ENCODE measurements at regions not wholly inside any gene's neighbourhood (a gene's known extent, or its start where the extent isn't known, plus 50 kb on each side); places are given as distances from the start of the nearest gene placed in this dataset.
A peak's percentile ranks its signal among the peaks of the same experiment; 100 is the strongest.

DNA sequence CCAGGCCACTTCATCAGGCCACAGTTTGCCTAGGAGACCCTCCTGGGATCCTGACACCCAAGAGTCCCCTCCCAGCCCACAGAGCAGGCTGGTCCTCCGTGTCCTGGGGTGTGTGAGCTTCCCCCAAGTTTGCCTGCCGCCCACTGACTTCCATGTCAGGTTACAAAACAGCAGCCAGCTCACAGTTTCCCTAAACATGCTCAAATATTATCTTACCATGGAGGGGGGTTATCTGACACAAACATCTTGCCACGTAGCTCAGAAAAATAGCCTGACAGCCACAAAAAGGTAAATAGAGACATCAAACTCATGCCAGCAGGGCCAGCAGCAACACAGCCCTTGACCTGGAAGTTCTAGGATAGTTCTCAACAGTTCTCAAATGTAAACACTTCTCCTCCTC lies 346.5 kb downstream of the TNS1 start:
- Histone ChIP-seq H3K4me1 (ENCODE audit: control insufficient read depth, insufficient read depth, low read length) (no peaks in the 10 kb centered on the region), H3K9ac (ENCODE audit: low read depth, low read length) (no peak overlapping the region)

DNA sequence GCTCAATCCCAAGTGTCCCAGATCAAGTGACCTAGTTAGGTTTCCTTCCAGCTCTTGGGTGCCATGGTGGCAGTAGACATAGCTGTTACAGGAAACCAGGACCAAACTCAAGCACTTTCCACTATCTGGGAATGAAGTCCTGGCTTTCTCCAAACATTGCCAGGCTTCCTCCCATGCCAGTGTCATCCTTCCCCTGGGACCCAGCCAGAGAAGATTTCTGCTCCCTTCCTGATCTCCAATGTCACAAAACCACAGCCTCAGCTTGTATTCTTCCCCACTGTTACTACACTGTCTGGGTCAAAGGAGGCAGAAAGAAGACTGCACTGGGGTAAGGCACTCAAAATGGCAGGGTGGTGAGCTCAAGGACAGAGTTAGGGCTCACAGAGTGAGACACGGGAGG lies 347.1 kb downstream of the TNS1 start:
- Histone ChIP-seq H3K9me3 (ENCODE audit: control insufficient read depth, insufficient read depth, low read length) (no peaks in the 10 kb centered on the region), H3K4me3 (ENCODE audit: low read depth, low read length) (no peak overlapping the region), H3K27me3 (ENCODE audit: control insufficient read depth, insufficient read depth, low read length) (no peaks in the 10 kb centered on the region), H3K9ac (ENCODE audit: low read depth, low read length) (no peak overlapping the region), H3K36me3 (ENCODE audit: control insufficient read depth, insufficient read depth, low read length) (no peaks in the 10 kb centered on the region), H3K27ac (ENCODE audit: low read depth, low read length) (no peak overlapping the region), H3K4me1 (ENCODE audit: control insufficient read depth, insufficient read depth, low read length) (peaks cover 3% of the 10 kb centered on the region)

More for the DNA sequence above, 346.5 kb downstream of the TNS1 start:
- H3K9me3 ChIP-seq (ENCODE audit: control insufficient read depth, insufficient read depth, low read length): no peaks in the 10 kb centered on the region
- no peaks in the 10 kb centered on the region for H3K27me3 ChIP-seq (ENCODE audit: control insufficient read depth, insufficient read depth, low read length)
- H3K4me3 ChIP-seq (ENCODE audit: low read depth, low read length): no peak overlapping the region
- H3K27ac ChIP-seq (ENCODE audit: low read depth, low read length): no peak overlapping the region
- H3K36me3 ChIP-seq (ENCODE audit: control insufficient read depth, insufficient read depth, low read length): no peaks in the 10 kb centered on the region

DNA sequence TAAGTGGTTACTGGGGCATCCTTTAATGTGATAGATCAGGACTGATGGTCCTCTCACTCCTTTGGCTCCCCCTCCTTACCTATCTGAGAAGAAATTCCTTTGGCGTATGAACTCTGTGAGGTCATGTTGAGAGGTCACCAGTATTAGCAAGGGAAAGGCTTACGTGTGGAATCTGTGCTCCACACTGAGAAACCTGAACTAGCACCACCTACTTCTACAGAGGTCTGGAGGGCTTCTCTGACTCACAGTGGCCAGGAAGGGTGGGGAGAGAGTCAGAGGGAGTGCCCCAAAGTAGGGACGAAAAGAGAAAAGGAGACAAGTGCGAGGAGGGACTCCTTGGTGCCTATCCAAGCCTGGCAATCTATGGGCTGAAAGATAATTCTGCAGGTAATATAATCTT lies 348.6 kb downstream of the TNS1 start:
- no peak overlapping the region for H3K27ac ChIP-seq (ENCODE audit: low read depth, low read length)
- no peaks in the 10 kb centered on the region for H3K9me3 ChIP-seq (ENCODE audit: control insufficient read depth, insufficient read depth, low read length)
- no peaks in the 10 kb centered on the region for H3K36me3 ChIP-seq (ENCODE audit: control insufficient read depth, insufficient read depth, low read length)
- peaks cover 7% of the 10 kb centered on the region for H3K4me1 ChIP-seq (ENCODE audit: control insufficient read depth, insufficient read depth, low read length)
- no peak overlapping the region for H3K9ac ChIP-seq (ENCODE audit: low read depth, low read length)
- no peaks in the 10 kb centered on the region for H3K27me3 ChIP-seq (ENCODE audit: control insufficient read depth, insufficient read depth, low read length)
- no peak overlapping the region for H3K4me3 ChIP-seq (ENCODE audit: low read depth, low read length)

DNA sequence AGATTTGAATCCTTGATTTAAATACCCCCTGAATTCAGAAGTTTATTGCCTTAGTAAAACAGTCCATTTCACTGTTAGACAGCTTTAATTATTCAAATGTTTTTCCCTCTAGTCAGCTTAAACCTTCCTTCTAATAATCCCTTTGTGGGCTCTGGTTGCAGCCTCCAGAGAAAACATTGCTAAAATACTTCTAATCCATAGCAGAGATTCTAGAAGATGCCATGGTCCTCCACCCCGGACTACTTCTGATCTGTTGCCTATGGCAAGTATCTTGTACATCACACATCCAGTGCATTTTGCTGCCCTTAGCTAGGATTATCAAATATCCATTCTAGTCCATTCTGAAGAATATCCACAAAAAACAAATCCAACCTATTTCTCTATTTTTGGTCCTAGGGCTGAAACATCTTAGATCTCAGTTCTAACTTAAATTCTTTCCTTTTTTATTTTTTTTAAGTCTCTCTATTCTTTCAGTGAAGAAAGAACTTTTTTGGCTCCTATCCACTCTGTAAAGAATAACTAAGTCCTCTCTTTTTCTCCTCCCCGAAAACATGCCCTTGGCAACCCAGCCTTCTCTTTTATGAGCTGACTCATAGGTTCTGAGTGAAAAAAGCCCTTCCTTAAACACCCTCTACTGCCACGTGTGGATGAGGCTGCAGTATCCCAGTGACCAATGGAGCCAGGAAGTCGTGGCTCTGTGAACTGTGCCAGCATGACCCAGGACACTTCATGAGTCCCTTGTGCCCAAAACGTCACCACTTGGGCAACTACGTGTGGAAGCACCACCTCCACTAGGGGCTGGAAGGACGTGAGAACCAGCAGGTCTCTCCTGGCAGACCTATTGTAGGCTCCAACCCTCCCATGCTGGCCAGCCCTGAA lies 349.8 kb downstream of the TNS1 start:
- Histone ChIP-seq H3K4me1 (ENCODE audit: control insufficient read depth, insufficient read depth, low read length) (peaks cover 7% of the 10 kb centered on the region), H3K27ac (ENCODE audit: low read depth, low read length) (no peak overlapping the region), H3K9ac (ENCODE audit: low read depth, low read length) (no peak overlapping the region), H3K4me3 (ENCODE audit: low read depth, low read length) (no peak overlapping the region), H3K36me3 (ENCODE audit: control insufficient read depth, insufficient read depth, low read length) (no peaks in the 10 kb centered on the region), H3K9me3 (ENCODE audit: control insufficient read depth, insufficient read depth, low read length) (no peaks in the 10 kb centered on the region), H3K27me3 (ENCODE audit: control insufficient read depth, insufficient read depth, low read length) (no peaks in the 10 kb centered on the region)

DNA sequence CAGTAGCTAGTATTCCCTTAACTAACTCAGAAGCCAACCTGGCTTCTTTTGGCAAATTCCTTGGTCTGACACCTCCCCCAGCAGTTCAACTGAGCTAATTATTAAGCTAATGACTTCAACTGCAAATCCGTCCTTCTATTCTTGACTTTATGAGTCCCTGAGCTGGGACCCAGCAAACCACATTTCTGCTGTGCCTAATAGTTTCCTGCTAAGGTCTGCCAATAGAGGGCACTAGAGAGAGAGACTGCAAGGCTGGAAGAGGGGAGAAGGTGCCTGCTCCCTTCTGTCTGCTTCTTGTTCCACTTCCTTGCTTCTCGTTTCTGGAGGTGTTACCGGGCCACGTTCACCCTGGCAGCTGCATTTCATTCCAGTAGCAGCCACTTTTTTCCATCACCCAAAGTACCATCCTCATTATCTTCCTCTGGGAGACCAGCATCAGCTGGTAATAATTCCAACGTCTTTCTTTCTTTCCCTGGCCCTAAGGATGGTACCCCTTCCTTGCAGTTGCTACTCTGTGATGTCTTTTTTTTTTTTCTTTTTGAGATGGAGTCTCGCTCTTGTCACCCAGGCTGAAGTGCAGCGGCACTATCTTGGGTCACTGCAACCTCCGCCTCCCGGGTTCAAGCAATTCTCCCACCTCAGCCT lies 352.0 kb downstream of the TNS1 start:
- no peaks in the 10 kb centered on the region for H3K27me3 ChIP-seq (ENCODE audit: control insufficient read depth, insufficient read depth, low read length)
- no peak overlapping the region for H3K9ac ChIP-seq (ENCODE audit: low read depth, low read length)
- H3K4me3 ChIP-seq (ENCODE audit: low read depth, low read length): peak overlapping the region; percentile 40
- peak overlapping the region; percentile 1 for H3K27ac ChIP-seq (ENCODE audit: low read depth, low read length)
- H3K36me3 ChIP-seq (ENCODE audit: control insufficient read depth, insufficient read depth, low read length): no peaks in the 10 kb centered on the region
- H3K4me1 ChIP-seq (ENCODE audit: control insufficient read depth, insufficient read depth, low read length): peaks cover 7% of the 10 kb centered on the region
- H3K9me3 ChIP-seq (ENCODE audit: control insufficient read depth, insufficient read depth, low read length): no peaks in the 10 kb centered on the region

DNA sequence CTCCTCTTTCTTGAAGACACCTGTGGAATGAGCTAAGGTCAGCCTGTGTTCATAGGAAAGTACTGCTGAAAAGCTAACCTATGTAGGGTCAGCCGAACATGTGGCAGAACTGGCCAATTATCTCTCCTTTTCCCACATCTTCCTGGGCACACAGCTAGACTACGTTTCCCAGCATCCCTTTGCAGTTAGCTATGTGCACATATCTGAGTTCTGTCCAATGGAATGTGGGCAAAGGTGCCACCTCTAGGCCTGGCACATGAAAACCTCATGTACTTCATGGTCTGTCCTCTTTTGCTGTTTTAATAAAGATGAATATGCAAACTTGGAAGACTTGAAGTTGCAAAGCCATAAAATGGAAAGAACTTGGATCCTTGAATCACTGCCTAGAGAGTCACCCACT lies 352.6 kb downstream of the TNS1 start:
- H3K9ac ChIP-seq (ENCODE audit: low read depth, low read length): no peak overlapping the region
- peak overlapping the region; percentile 40 for H3K4me3 ChIP-seq (ENCODE audit: low read depth, low read length)
- no peaks in the 10 kb centered on the region for H3K36me3 ChIP-seq (ENCODE audit: control insufficient read depth, insufficient read depth, low read length)
- H3K9me3 ChIP-seq (ENCODE audit: control insufficient read depth, insufficient read depth, low read length): no peaks in the 10 kb centered on the region
- H3K27ac ChIP-seq (ENCODE audit: low read depth, low read length): peak overlapping the region; percentile 1
- H3K27me3 ChIP-seq (ENCODE audit: control insufficient read depth, insufficient read depth, low read length): no peaks in the 10 kb centered on the region
- H3K4me1 ChIP-seq (ENCODE audit: control insufficient read depth, insufficient read depth, low read length): peaks cover 7% of the 10 kb centered on the region

DNA sequence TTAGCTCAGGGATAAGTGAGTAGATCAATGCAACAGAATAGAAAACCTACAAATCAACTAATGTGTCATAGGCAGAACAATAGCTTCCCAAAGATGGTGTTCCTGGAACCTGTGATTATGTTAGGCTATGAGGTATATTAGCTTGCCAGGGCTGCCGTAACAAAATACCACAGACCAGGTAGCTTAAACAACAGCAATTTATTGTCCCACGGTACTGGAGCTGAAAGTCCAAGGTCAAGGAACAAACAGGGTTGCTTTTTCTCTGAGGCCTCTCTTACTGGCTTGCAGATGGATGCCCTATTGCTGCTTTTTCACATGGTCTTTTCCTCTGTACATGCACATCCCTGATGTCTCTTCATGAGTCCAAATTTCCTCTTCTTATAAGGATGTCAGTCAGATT lies 354.9 kb downstream of the TNS1 start:
- no peak overlapping the region for H3K27ac ChIP-seq (ENCODE audit: low read depth, low read length)
- H3K9me3 ChIP-seq (ENCODE audit: control insufficient read depth, insufficient read depth, low read length): no peaks in the 10 kb centered on the region
- H3K27me3 ChIP-seq (ENCODE audit: control insufficient read depth, insufficient read depth, low read length): no peaks in the 10 kb centered on the region
- no peak overlapping the region for H3K4me3 ChIP-seq (ENCODE audit: low read depth, low read length)
- H3K9ac ChIP-seq (ENCODE audit: low read depth, low read length): no peak overlapping the region
- H3K36me3 ChIP-seq (ENCODE audit: control insufficient read depth, insufficient read depth, low read length): no peaks in the 10 kb centered on the region
- H3K4me1 ChIP-seq (ENCODE audit: control insufficient read depth, insufficient read depth, low read length): peaks cover 7% of the 10 kb centered on the region

DNA sequence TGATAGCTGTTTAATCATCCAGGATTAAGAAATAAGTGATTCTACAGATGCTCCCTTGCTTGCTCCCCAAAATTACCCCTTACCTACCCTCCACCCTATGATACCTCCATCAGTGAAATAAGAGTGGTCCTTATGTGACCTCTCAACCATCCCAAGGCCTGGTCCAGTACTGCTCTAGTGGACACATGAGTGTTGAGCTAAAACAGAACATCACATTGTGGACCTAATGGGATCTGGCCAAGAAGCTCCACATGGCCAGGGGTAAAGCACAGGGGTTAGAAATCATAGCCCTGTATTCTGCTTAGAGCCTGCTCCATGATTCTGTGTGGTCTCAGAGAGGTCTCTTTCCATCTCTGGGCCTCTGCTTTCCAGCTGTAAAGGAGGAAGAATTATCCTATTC lies 355.6 kb downstream of the TNS1 start:
- Histone ChIP-seq H3K4me1 (ENCODE audit: control insufficient read depth, insufficient read depth, low read length) (peaks cover 7% of the 10 kb centered on the region), H3K9ac (ENCODE audit: low read depth, low read length) (no peak overlapping the region), H3K4me3 (ENCODE audit: low read depth, low read length) (no peak overlapping the region), H3K9me3 (ENCODE audit: control insufficient read depth, insufficient read depth, low read length) (no peaks in the 10 kb centered on the region), H3K27me3 (ENCODE audit: control insufficient read depth, insufficient read depth, low read length) (no peaks in the 10 kb centered on the region), H3K27ac (ENCODE audit: low read depth, low read length) (no peak overlapping the region), H3K36me3 (ENCODE audit: control insufficient read depth, insufficient read depth, low read length) (no peaks in the 10 kb centered on the region)

DNA sequence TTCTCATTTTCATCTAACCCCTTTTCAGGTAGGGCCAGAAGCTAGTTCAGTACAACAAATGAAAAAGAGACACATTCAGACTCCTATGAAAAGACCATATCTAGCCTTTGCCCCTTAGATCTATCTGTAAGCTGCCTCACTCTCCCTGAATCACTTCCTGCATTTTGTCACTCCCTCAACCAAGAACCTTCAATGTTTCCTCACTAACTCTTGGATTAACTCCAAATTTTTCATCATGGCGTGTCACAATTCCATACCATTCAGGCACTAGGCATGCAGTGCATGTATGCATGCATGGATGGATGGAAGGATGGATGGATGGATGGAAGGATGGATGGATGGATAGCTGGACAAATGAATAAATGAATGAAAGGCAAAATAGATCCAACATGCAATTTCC lies 356.9 kb downstream of the TNS1 start:
- Histone ChIP-seq H3K27ac (ENCODE audit: low read depth, low read length) (no peak overlapping the region), H3K36me3 (ENCODE audit: control insufficient read depth, insufficient read depth, low read length) (no peaks in the 10 kb centered on the region), H3K9ac (ENCODE audit: low read depth, low read length) (no peak overlapping the region), H3K4me1 (ENCODE audit: control insufficient read depth, insufficient read depth, low read length) (peaks cover 6% of the 10 kb centered on the region), H3K27me3 (ENCODE audit: control insufficient read depth, insufficient read depth, low read length) (no peaks in the 10 kb centered on the region), H3K4me3 (ENCODE audit: low read depth, low read length) (no peak overlapping the region), H3K9me3 (ENCODE audit: control insufficient read depth, insufficient read depth, low read length) (no peaks in the 10 kb centered on the region)

DNA sequence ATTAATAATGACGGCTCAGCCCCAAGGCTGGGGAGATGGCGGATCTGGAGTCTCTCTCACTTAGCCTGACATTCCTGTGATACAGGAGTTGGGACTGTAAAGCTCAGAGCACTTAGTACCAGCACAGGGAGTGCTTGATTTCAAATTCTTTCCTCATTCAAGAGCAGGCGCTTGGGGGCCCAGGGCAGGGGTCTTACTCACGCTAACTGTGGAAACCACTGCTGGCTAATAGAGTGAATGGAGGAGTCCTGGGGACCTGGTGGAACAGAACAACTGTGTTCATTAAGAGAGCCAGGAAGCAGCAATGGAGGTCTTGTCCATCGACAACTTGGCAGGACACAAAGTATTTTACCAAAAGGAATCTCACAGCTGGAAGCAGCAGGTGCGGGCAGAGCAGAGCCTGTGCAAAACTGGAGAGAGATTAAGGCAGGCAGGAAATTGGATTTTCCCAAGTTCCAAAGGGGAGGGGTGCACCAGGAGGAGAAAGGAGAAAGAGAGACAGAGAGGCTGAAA lies 358.9 kb downstream of the TNS1 start:
- H3K9me3 ChIP-seq (ENCODE audit: control insufficient read depth, insufficient read depth, low read length): no peaks in the 10 kb centered on the region
- no peaks in the 10 kb centered on the region for H3K36me3 ChIP-seq (ENCODE audit: control insufficient read depth, insufficient read depth, low read length)
- no peaks in the 10 kb centered on the region for H3K4me1 ChIP-seq (ENCODE audit: control insufficient read depth, insufficient read depth, low read length)
- H3K27me3 ChIP-seq (ENCODE audit: control insufficient read depth, insufficient read depth, low read length): no peaks in the 10 kb centered on the region
- H3K4me3 ChIP-seq (ENCODE audit: low read depth, low read length): no peak overlapping the region
- H3K27ac ChIP-seq (ENCODE audit: low read depth, low read length): no peak overlapping the region
- H3K9ac ChIP-seq (ENCODE audit: low read depth, low read length): no peak overlapping the region

DNA sequence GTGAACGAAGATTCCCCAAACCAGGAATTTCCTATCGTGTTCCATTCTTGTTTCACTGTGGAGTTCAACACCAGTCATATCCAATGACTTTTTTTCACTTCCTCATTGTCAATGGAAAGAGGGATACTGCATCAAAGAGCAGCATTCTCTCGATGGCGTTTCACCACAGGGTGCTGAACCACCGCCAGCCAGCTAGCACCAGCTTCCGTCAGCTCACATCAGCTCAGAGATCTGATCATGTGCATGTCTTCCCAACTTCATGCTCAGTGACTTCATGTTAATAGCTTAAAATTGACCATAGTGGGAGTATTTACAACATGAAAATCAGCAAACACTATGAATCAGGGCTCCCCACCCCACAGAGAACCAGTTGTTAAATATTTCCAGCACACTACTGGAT lies 359.9 kb downstream of the TNS1 start:
- Histone ChIP-seq H3K4me1 (ENCODE audit: control insufficient read depth, insufficient read depth, low read length) (no peaks in the 10 kb centered on the region), H3K9me3 (ENCODE audit: control insufficient read depth, insufficient read depth, low read length) (no peaks in the 10 kb centered on the region), H3K27ac (ENCODE audit: low read depth, low read length) (no peak overlapping the region), H3K4me3 (ENCODE audit: low read depth, low read length) (no peak overlapping the region), H3K36me3 (ENCODE audit: control insufficient read depth, insufficient read depth, low read length) (no peaks in the 10 kb centered on the region), H3K27me3 (ENCODE audit: control insufficient read depth, insufficient read depth, low read length) (no peaks in the 10 kb centered on the region), H3K9ac (ENCODE audit: low read depth, low read length) (no peak overlapping the region)
